GM12801 (cell line): ENCODE measurements at regions not wholly inside any gene's neighbourhood (a gene's known extent, or its start where the extent isn't known, plus 50 kb on each side); places are given as distances from the start of the nearest gene placed in this dataset.

Source experiments
- TF ChIP-seq, protein P1 (sequence below): IDR thresholded peaks from one replicate; pipeline ENCODE4 v1.5.1; 2011; ENCODE audit warnings: control low read depth; ENCODE audit not compliant: insufficient read length; ENCODE audit errors: extremely low read depth

GRCh38 chr4:178414881-178415446, 972.7 kb upstream of the AGA start:
- TF ChIP-seq, protein P1, sequence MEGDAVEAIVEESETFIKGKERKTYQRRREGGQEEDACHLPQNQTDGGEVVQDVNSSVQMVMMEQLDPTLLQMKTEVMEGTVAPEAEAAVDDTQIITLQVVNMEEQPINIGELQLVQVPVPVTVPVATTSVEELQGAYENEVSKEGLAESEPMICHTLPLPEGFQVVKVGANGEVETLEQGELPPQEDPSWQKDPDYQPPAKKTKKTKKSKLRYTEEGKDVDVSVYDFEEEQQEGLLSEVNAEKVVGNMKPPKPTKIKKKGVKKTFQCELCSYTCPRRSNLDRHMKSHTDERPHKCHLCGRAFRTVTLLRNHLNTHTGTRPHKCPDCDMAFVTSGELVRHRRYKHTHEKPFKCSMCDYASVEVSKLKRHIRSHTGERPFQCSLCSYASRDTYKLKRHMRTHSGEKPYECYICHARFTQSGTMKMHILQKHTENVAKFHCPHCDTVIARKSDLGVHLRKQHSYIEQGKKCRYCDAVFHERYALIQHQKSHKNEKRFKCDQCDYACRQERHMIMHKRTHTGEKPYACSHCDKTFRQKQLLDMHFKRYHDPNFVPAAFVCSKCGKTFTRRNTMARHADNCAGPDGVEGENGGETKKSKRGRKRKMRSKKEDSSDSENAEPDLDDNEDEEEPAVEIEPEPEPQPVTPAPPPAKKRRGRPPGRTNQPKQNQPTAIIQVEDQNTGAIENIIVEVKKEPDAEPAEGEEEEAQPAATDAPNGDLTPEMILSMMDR = no peak

DNA sequence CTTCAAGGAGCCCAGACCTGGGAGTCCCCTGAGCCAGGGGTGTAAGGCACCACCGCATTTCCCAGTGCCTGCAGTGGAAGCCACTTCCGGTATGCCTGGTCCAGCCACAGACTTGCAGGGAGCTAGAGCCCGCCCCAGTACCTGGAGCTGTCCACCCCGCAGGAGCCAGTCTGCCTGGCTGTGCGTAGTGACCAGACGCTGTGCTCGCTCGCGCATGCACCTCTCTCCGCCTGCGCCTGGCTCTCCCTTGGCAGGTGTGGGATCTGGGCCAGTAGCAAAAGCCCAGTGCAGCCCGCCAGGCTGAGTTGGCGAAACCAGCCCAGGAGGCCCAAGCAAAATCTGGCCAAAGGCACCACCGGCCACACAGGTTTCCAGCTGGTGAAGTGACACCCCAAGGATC, 973.7 kb upstream of the AGA start:
- TF ChIP-seq, protein P1 = no peak

DNA sequence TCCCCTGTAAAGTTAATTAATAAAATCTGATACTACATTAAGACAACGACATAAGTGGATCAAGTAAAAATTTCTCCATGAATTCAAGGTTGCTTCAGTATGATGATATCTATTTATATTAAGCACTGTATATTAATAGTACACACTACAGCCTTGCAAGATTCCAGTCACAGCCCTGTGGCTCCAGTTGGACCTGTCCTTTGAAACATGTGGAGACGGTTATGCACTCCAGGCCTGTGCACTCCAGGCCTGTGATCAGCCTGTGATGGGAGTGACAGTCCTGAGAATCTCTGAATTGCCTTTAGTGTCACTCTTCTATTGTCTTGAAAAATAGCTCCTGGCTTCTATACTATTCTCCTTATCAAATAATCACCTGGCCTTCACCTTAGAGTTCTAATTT, 981.1 kb upstream of the AGA start:
- TF ChIP-seq, protein P1 = no peak

DNA sequence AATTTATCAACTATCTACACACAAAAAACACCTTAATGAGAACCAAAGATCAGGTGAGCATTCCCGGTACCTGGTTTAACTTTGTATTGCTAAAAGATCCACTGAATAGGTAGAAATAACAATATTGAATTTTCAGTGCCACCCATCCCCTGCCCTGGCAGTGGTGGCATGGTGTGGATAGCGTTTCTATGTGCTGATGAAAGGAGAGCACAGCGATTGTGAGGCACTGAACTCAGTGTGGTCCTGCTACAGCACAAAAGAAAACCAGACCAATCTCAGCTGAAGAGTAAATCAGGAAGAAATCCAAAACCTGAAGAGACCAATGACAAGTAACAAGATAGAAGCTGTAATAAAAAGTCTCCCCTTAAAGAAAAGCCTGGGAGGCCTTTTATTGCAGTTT, 984.6 kb upstream of the AGA start:
- TF ChIP-seq, protein P1 = no peak

GRCh38 chr4:178427663-178428062, 985.4 kb upstream of the AGA start:
- TF ChIP-seq, protein P1 = no peak

GRCh38 chr4:178448372-178449035, 1006.3 kb upstream of the AGA start:
- TF ChIP-seq, protein P1 = no peak

GRCh38 chr4:178450614-178451013, 1008.4 kb upstream of the AGA start:
- TF ChIP-seq, protein P1 = no peak
